Smooth muscle cell (in vitro differentiated cells): ENCODE measurements at regions not wholly inside any gene's neighbourhood (a gene's known extent, or its start where the extent isn't known, plus 50 kb on each side); places are given as distances from the start of the nearest gene placed in this dataset.

Experiments used
- DNase-seq: peaks from one replicate; lab custom pipeline; 2025; ENCODE audit not compliant: unreplicated experiment; lab: John Stamatoyannopoulos, UW
- H2AFZ ChIP-seq: fragments of 200-600 bp; sonication (generic); 2 replicates; pipeline ENCODE4 v1.6.0; 2016; ENCODE audit warnings: antibody characterized with exemption, low read depth, mild to moderate bottlenecking
- H3F3A ChIP-seq: fragments of 200-600 bp; sonication (generic); 2 replicates; pipeline ENCODE4 v1.6.0; 2017; ENCODE audit warnings: antibody characterized with exemption, low read depth
- H3K27ac ChIP-seq: fragments of 200-600 bp; sonication (generic); 2 replicates; pipeline ENCODE4 v1.5.1; 2016; ENCODE audit warnings: low read depth, mild to moderate bottlenecking
- H3K27me3 ChIP-seq: fragments of 200-600 bp; sonication (generic); 2 replicates; pipeline ENCODE4 v1.6.1; 2016; ENCODE audit warnings: low read depth, mild to moderate bottlenecking
- H3K36me3 ChIP-seq: fragments of 200-600 bp; sonication (generic); 2 replicates; pipeline ENCODE4 v1.5.1; 2016; ENCODE audit warnings: low read depth
- H3K4me1 ChIP-seq: fragments of 200-600 bp; sonication (generic); 2 replicates; pipeline ENCODE4 v1.5.1; 2016; ENCODE audit warnings: low read depth
- H3K4me2 ChIP-seq: fragments of 200-600 bp; sonication (generic); 2 replicates; pipeline ENCODE4 v1.6.0; 2016; ENCODE audit warnings: mild to moderate bottlenecking
- H3K4me3 ChIP-seq: fragments of 200-600 bp; sonication (generic); 2 replicates; pipeline ENCODE4 v1.5.1; 2016; ENCODE audit warnings: mild to moderate bottlenecking
- H3K79me2 ChIP-seq: fragments of 200-600 bp; sonication (generic); 2 replicates; pipeline ENCODE4 v1.6.0; 2016; ENCODE audit warnings: low read depth, mild to moderate bottlenecking
- H3K9ac ChIP-seq: fragments of 200-600 bp; sonication (generic); 2 replicates; pipeline ENCODE4 v1.6.0; 2016; ENCODE audit warnings: low read depth
- H3K9me3 ChIP-seq: fragments of 200-600 bp; sonication (generic); replicated peaks from 2 replicates; pipeline ENCODE4 v1.5.1; 2016; ENCODE audit warnings: low read depth
- H4K20me1 ChIP-seq: fragments of 200-600 bp; sonication (generic); 2 replicates; pipeline ENCODE4 v1.6.0; 2016; ENCODE audit warnings: low read depth
- WGBS: methylation state at CpG from one replicate; pipeline ENCODE4 v1.1.7; 2016; ENCODE audit warnings: low lambda C conversion rate; 5-methylcytosine and 5-hydroxymethylcytosine counted together
- TF ChIP-seq, protein P1 (sequence below): fragments of 200-600 bp; sonication (generic); IDR thresholded peaks from 2 replicates; pipeline ENCODE4 v1.5.1; 2017; ENCODE audit warnings: borderline replicate concordance, mild to moderate bottlenecking, antibody characterized with exemption; ENCODE audit not compliant: insufficient read depth, poor library complexity, severe bottlenecking

DNA sequence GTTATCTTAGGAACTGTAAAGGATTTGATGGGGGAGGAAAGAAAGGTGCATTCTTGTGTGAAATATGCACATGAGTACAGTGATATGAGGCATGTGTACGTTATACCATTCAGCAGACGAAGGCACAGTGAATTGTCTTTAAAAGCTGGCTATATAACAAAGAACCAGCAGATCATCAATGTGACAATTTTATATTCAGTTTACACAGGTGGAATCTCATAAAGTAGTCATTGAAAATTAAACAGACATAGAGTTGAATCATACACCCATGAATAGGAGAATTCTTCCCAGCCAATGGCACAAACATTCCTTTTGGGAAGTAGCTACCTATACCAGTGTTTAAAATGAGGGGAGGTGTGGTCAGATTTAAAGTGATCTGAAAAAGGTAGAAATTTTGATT, 470.3 kb downstream of the DSC3 start:
- no peaks in the 10 kb centered on the region for H3K9me3 ChIP-seq
- DNase-seq: no peak
- H3K79me2 ChIP-seq: no peaks in the 10 kb centered on the region
- no peak overlapping the region for H3K4me2 ChIP-seq
- no peak overlapping the region for H2AFZ ChIP-seq
- no peak overlapping the region for H3K27ac ChIP-seq
- no peaks in the 10 kb centered on the region for H3K4me1 ChIP-seq
- H3F3A ChIP-seq: no peaks in the 10 kb centered on the region
- TF ChIP-seq, protein P1, sequence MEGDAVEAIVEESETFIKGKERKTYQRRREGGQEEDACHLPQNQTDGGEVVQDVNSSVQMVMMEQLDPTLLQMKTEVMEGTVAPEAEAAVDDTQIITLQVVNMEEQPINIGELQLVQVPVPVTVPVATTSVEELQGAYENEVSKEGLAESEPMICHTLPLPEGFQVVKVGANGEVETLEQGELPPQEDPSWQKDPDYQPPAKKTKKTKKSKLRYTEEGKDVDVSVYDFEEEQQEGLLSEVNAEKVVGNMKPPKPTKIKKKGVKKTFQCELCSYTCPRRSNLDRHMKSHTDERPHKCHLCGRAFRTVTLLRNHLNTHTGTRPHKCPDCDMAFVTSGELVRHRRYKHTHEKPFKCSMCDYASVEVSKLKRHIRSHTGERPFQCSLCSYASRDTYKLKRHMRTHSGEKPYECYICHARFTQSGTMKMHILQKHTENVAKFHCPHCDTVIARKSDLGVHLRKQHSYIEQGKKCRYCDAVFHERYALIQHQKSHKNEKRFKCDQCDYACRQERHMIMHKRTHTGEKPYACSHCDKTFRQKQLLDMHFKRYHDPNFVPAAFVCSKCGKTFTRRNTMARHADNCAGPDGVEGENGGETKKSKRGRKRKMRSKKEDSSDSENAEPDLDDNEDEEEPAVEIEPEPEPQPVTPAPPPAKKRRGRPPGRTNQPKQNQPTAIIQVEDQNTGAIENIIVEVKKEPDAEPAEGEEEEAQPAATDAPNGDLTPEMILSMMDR: no peak
- H3K27me3 ChIP-seq: no peaks in the 10 kb centered on the region
- H3K36me3 ChIP-seq: no peaks in the 10 kb centered on the region
- H3K4me3 ChIP-seq: no peak overlapping the region
- 97% methylated on average over 2 of the region's 2 CpGs for WGBS
- H4K20me1 ChIP-seq: no peaks in the 10 kb centered on the region
- no peak overlapping the region for H3K9ac ChIP-seq

DNA sequence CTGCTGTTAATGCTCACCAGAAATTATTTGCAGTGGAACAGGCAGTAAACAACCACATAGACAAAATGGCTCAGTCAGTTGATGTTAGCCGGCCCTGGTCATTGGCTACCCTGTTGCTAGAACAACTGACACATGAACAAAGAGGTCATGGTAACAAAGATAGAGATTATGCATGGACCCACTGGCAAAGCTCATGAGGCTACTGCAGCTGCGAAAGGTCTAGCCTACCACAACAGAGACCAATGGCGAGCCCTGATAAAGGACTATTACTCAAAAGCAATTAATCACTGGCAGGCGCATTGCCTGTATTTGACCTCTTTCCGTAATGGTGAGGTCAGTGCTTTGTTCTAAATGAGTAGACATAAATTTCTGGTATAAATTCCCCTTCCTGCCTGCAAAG, 474.2 kb downstream of the DSC3 start:
- TF ChIP-seq, protein P1: no peak
- no peaks in the 10 kb centered on the region for H3F3A ChIP-seq
- H3K9ac ChIP-seq: no peak overlapping the region
- 97% methylated on average over 5 of the region's 5 CpGs for WGBS
- H3K4me2 ChIP-seq: no peak overlapping the region
- no peaks in the 10 kb centered on the region for H3K9me3 ChIP-seq
- no peak overlapping the region for H3K4me3 ChIP-seq
- H3K27me3 ChIP-seq: no peaks in the 10 kb centered on the region
- H4K20me1 ChIP-seq: no peaks in the 10 kb centered on the region
- H3K27ac ChIP-seq: no peak overlapping the region
- H2AFZ ChIP-seq: no peak overlapping the region
- H3K79me2 ChIP-seq: no peaks in the 10 kb centered on the region
- no peak for DNase-seq
- no peaks in the 10 kb centered on the region for H3K4me1 ChIP-seq
- H3K36me3 ChIP-seq: no peaks in the 10 kb centered on the region

DNA sequence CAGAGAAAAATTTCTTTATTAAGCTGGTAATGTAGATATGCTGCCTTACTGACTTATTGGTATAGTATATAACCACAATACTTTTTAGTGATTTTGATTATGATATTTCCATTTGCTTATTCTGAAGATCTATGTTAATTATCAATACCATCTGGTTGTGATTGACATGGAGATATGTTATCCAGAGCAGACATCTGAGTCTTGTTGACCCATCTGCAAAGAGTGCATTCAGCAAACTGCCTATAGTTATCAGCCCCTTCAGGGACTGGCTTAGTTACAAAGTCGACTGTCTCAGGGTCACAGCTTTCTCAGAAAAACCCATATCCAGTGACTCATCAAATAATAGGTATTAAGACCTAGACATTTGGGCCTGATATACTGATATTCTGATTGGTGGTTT, 475.7 kb downstream of the DSC3 start:
- no peak overlapping the region for H3K4me3 ChIP-seq
- no peak for DNase-seq
- WGBS: 33% methylated on average over 1 of the region's 1 CpG

DNA sequence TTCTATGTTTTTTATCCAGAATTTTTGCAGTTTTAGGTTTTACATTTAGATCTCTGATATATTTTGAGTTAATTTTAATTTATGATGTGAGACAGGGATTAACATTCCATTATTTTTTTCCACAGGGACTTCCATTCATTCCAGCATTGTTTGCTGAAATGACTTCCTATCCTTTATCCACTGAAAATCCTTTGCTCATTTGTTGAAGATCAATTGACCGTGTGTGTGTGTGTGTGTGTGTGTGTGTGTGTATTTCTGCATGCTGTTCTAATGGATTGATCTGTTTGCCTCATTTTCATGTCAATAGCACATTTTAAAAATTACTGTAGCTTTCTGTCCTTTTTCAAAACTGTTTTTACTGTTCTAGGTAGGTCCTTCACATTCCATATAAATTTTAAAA, 480.3 kb downstream of the DSC3 start:
- 42% methylated on average over 1 of the region's 1 CpG for WGBS
- Histone ChIP-seq H3K79me2 (no peaks in the 10 kb centered on the region), H3K9me3 (no peaks in the 10 kb centered on the region), H3K9ac (no peak overlapping the region), H3K4me2 (no peak overlapping the region), H3K36me3 (no peaks in the 10 kb centered on the region), H3K4me3 (no peak overlapping the region), H4K20me1 (no peaks in the 10 kb centered on the region), H3K27ac (no peak overlapping the region), H2AFZ (no peak overlapping the region), H3K27me3 (no peaks in the 10 kb centered on the region), H3F3A (no peaks in the 10 kb centered on the region), H3K4me1 (peaks cover 10% of the 10 kb centered on the region)
- no peak for DNase-seq
- TF ChIP-seq, protein P1: no peak

More for the DNA sequence above, 475.7 kb downstream of the DSC3 start:
- TF ChIP-seq, protein P1: no peak
- Histone ChIP-seq H3K36me3 (no peaks in the 10 kb centered on the region), H3K4me2 (no peak overlapping the region), H3K4me1 (peaks cover 8% of the 10 kb centered on the region), H3K27me3 (no peaks in the 10 kb centered on the region), H4K20me1 (no peaks in the 10 kb centered on the region), H3K9me3 (no peaks in the 10 kb centered on the region), H3K79me2 (no peaks in the 10 kb centered on the region), H2AFZ (no peak overlapping the region), H3K27ac (no peak overlapping the region), H3F3A (no peaks in the 10 kb centered on the region), H3K9ac (no peak overlapping the region)
